Right forelimb (tissue), 1 donor: ENCODE measurements at regions not wholly inside any gene's neighbourhood (a gene's known extent, or its start where the extent isn't known, plus 50 kb on each side); places are given as distances from the start of the nearest gene placed in this dataset.

Source experiments
- DNase-seq: peaks from one replicate; pipeline ENCODE4 v3.0.0-alpha.2; 2018

GRCh38 chr15:97410897-97411575 lies 549.5 kb upstream of the ARRDC4 start:
- DNase-seq: no peak

DNA sequence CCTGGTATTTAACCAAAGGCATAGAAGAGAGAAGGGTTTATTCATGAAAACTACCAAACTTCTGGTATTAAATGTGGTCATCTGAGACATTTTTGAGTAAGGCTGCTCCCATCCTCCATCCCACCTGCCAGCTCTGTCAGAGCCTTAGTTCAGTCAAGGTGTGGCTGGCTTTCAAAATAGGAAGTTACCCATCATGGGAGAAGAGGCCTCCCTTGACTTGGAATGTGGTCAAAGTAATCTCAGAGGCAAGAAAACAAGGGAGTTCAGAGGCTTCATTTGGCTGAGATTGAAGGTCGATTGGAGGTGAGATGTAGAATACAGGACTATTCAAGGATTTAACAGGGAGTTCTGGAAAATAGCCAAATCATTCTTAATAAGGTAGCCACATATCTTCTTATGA lies 540.4 kb upstream of the ARRDC4 start:
- DNase-seq: no peak

- no peak for DNase-seq
Observed at GRCh38 chr15:97425596-97425995, 534.9 kb upstream of the ARRDC4 start.

DNA sequence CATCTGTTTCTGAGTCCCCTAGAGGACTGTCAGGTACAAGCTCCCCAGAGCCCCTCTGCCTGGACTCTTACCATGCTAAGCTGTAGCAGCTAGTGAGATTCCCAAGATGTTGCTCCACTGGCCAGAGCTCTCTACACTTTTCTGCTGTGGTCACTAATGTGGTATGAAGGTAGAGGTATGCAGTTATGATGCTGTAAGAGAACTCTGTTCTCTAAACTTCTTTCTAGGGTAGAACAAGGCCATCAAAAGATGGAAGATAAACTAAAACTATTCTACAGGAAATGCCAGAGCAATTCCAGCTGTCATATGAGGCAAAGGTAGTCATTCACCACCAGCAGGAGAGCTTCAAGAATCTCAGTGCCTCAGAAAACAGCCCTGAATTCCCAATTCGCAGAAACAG lies 517.4 kb upstream of the ARRDC4 start:
- DNase-seq: no peak

GRCh38 chr15:97446138-97446537 lies 514.4 kb upstream of the ARRDC4 start:
- DNase-seq: no peak

GRCh38 chr15:97456521-97457202 lies 503.8 kb upstream of the ARRDC4 start:
- DNase-seq: no peak

GRCh38 chr15:97457203-97457847 lies 503.2 kb upstream of the ARRDC4 start:
- DNase-seq: no peak

DNA sequence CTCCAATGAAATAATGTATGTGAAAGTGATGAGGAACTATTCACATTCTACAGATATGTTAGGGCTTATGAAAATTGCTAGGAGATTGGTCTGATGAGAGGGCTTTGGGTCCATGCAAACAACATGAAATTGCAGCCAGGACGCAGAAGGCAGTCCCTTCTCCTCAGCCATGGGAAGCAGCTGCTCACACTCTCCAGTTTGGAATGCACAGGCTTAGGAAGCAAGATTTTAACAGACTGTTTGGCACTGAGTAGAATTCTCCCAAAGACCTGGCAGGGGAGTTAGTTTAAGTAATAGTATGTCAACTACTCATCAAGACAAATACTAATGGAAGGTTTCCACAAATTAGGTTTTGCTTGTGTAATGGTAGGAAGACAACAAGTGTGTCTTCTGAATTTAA lies 500.7 kb upstream of the ARRDC4 start:
- no peak for DNase-seq

DNA sequence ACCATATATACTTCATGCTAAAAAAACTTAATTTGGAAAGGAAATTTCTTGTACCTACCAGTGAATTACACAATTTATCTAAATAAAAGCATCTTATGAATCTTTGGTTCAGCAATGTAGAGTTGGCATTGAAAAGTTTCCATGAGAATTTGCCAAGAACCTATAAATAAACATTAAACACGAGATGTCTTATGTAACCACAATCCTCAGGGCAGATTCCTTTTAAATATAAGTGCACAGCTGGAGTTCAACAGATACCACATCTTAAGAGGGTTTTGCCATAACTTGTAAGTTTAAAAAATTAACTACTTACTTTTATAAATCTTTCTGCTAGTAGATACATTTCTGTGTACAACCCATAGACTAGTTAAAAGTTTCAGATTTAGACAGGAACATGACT lies 499.3 kb upstream of the ARRDC4 start:
- no peak for DNase-seq

DNA sequence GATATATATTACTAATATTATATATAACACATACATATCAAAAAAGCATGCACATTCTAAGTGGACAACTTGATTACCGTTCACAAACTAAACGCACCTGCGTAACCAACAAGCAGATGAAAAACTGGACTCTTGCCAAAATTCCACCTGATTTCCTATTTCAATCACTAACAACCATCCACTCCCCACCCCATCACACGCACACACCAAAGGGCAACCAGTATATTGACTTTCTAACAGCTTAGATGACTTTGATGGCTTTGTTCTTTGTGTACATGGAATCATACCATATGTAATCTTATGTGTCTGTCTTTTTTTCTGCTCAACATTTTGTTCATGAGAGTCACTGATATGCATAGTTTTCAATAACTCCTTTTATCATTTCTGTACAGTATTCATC lies 496.8 kb upstream of the ARRDC4 start:
- no peak for DNase-seq

- no peak for DNase-seq
Observed at GRCh38 chr15:97470417-97470816, 490.1 kb upstream of the ARRDC4 start.

DNA sequence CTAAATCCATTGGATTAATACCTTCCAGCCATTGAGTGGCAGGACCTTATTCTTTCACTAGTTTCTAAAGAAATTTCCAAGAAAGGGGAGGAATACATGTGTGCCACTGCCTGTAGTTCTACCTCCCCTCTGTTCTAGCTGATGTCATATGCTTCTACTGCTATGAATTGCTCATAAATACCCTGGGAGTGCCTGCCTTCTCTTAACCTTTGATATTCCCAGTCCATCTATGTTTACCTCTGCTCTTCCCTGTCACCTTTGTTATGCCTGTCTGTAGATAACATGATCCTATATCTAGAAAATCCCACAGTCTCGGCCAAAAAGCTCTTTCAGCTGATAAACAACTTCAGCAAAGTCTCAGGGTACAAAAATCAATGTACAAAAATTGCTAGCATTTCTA lies 486.9 kb upstream of the ARRDC4 start:
- DNase-seq: no peak

DNA sequence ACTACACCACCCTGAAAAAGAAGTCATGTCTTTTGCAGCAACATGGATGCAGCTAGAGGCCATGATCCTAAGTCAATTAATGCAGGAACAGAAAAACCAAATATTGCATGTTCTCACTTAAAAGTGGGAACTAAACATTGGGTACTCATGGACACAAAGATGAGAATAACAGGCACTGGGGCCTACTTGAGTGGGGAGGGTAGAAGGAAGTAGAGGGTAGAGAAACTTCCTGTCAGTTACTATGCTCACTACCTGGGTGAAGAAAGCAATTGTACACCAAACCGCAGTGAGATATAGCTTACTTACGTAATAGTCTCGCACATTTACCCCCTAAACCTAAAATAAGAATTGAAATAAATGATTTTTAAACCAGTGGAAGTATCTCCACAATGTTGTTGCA lies 480.5 kb upstream of the ARRDC4 start:
- no peak for DNase-seq

- DNase-seq: no peak
Observed at GRCh38 chr15:97482521-97482920, 478.0 kb upstream of the ARRDC4 start.

GRCh38 chr15:97483232-97483631 lies 477.3 kb upstream of the ARRDC4 start:
- no peak for DNase-seq

- DNase-seq: no peak
Observed at GRCh38 chr15:97490429-97490828, 470.1 kb upstream of the ARRDC4 start.

GRCh38 chr15:97501291-97501690 lies 459.2 kb upstream of the ARRDC4 start:
- no peak for DNase-seq

DNA sequence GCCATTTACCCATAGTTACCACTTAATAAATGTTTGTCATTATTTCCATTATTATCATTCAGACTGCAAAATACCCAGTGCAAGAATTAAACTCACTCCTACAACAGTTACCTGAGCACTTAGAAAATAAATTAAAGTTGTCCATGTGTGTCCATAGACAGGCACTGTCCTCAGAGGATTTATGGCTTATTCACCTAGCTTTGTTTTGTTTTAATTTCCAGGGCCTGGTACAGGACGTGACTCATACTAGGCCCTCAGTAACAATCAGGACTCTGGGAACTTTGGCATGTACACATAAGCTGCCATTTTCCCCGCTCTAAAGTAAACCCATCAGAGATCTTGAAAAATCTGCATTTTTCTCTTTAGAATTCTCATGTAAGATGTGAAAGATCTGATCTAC lies 458.5 kb upstream of the ARRDC4 start:
- DNase-seq: no peak

GRCh38 chr15:97504031-97504792 lies 456.3 kb upstream of the ARRDC4 start:
- no peak for DNase-seq

- DNase-seq: no peak
Observed at GRCh38 chr15:97517737-97518136, 442.8 kb upstream of the ARRDC4 start.

DNA sequence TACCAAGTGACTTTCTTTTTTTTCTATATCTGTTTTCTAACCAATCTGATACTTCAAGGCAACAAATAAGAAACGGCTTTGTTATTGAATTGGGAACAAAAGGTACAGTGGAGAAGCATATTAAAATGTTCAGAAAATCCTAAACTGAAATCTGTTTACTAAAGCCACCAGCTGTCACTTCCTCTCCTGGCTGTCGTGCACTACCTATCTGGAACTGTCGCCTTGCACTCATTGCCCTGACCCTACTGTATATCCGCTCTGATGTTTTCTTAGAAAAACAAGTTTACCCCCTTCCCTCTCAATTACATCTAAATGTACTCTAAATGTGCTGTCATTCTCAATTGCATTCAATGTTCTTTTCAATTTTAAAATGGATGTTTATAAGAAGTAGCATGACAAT lies 439.8 kb upstream of the ARRDC4 start:
- DNase-seq: no peak

DNA sequence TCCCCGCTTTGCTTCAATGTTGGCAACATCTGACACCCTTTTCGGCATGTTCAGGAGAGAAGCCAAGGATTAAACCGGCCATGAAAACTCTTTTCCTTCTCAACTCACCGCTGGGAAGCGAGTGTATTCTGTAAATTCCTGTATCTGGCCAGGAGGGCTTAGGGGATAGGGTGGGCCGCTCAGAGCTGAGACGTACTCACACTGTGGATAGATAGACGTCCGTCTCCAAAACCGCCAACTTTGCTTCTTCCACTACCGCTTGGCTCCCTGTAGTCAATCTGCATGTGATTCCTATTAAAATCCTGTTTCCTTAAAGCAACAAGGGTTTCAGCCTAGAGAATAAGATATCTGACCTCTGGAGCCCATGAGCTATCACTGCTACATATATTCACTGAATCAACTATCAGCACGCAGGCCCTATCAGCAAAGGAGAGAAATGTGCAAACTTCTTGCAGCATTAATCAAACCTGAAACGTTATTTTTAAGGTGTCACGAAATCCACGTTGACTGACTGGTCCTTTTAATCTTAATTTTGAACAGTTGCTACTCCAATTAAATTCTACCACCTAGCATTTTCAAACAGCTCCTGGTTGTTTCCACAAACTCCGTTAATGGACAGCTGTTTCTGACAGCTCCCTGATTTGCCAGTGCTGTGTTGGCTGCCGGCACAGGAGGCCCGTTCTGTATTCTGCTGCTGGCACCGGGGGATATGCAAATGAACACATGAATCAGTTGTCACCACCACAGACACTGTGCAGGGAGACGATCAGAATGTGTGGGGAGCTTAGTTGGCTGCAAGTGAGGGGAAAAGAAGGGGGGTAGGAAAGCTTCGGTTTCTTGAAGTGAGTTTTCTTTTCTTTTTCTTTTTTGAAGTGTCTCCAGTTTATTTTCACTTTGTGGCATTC lies 438.9 kb upstream of the ARRDC4 start:
- DNase-seq: peak; percentile 53

DNA sequence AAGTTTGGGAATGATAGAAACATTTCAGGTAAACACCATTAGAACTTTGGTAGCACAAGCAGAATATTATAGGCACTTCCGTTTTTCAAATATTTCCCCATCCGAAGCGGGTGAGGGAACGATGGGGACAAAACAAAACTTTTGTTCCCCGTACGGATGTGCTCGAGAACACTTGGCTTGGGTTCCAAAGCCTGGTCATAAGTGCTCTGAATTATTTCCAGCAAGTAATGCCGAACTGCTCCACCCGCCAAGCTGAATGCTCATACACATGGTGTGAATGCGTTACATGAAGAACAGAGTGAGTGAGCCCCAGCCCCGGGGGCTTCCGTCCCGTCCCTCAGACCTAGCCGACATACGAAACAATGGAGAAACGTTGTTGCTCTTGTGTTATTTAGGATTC lies 438.2 kb upstream of the ARRDC4 start:
- DNase-seq: peak; percentile 45
